ENCODE measurements at regions not wholly inside any gene's neighbourhood (a gene's known extent, or its start where the extent isn't known, plus 50 kb on each side); places are given as distances from the start of the nearest gene placed in this dataset.

DNA sequence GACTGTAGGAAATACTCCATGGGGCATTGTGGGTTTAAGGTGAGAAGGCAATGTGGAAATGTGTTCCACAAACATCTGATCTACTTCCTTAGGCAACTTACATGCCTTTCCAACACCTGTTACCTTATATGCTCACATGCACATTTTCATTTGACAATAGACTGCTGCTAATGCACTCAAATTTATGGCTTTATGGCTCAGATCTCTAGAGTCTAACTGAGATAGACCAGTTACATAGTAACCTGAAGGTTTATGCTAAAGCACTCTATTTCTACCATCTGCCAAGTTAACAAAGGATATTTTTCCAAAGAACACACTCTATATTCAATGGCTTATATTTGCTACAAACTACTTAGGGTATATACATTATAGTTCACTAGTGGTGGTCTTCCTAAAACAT, 969.0 kb downstream of the TECRL start (continued):
- TF ChIP-seq ZBTB11 (CRISPR knock-in tag; IDR thresholded peaks at IDR 0.05) (no peak), POLR2AphosphoS5 (IDR thresholded peaks at IDR 0.05; ENCODE audit: low read length) (no peak), ETV6 (conservative IDR thresholded peaks at IDR 0.05 in 1 of 2, IDR thresholded peaks at IDR 0.05 in 1 of 2; ENCODE audit: borderline replicate concordance in 1 of 2, low read depth in 1 of 2) (no peak)

- no peaks in the 10 kb centered on the region for H4K20me1 ChIP-seq (ENCODE audit: control insufficient read depth, insufficient read depth)
- no peaks in the 10 kb centered on the region for H3K36me3 ChIP-seq (ENCODE audit: control insufficient read depth in 2 of 2, insufficient read depth in 2 of 2, low read length in 1 of 2)
- WGBS (ENCODE audit: insufficient coverage, insufficient replicate concordance, low lambda C conversion rate, missing lambda C conversion rate), result 0% methylated on average over 1 of the region's 1 CpG
- ChIA-PET SMC1A (ENCODE audit: uncharacterized antibody, unreplicated experiment) (interaction anchor here (0.6 to 0.7 kb wide), 2 partner anchors 68 to 87 kb away, joined by 3 read pairs; no protein-coding TSS in a partner anchor), POLR2A (no interaction called here), CTCF (interaction anchor here (1.1 kb wide), 1 partner anchor 9 kb away, joined by 3 read pairs; no protein-coding TSS in a partner anchor), RAD21 (ENCODE audit: unreplicated experiment) (no interaction called here)
- no peaks in the 10 kb centered on the region for H3K9me3 ChIP-seq (replicated peaks; ENCODE audit: control insufficient read depth, insufficient read depth, low read length)
- in situ Hi-C loops (cut with MboI), result no loop called here
- DNase-seq (ENCODE audit: low read depth, low spot score) (no peak), ATAC-seq (no peak), FAIRE-seq (no peak)
- intact Hi-C loops (cut with micrococcal nuclease; ENCODE audit: unreplicated experiment), result no loop called here
- BruUV-seq (replicated peaks), result no TSS peak
- no peak overlapping the region for H3K4me2 ChIP-seq (ENCODE audit: control insufficient read depth, insufficient read depth)
- H3K79me2 ChIP-seq (ENCODE audit: control insufficient read depth, insufficient read depth, low read length), result no peaks in the 10 kb centered on the region
- no peak overlapping the region for H3K27ac ChIP-seq (ENCODE audit: control insufficient read depth, insufficient read depth)
- no peaks in the 10 kb centered on the region for H3K27me3 ChIP-seq (replicated peaks in 1 of 2; ENCODE audit: control insufficient read depth in 2 of 2, insufficient read depth in 2 of 2, low read length in 1 of 2)
- no peak overlapping the region for H3K9ac ChIP-seq (ENCODE audit: control insufficient read depth, insufficient read depth, low read length)
- no peak overlapping the region for H2AFZ ChIP-seq (ENCODE audit: control insufficient read depth, low read depth, low read length)
- no peak overlapping the region for H3K4me3 ChIP-seq
- no peaks in the 10 kb centered on the region for H3K4me1 ChIP-seq (ENCODE audit: control insufficient read depth, insufficient read depth, low read length)
- TF ChIP-seq MEF2A (IDR thresholded peaks at IDR 0.05; ENCODE audit: insufficient read depth, low read depth, low read length) (no peak), DPF2 (IDR thresholded peaks at IDR 0.05) (no peak), SPI1 (IDR thresholded peaks at IDR 0.05; ENCODE audit: borderline replicate concordance, insufficient read depth, low read depth, low read length) (no peak), RBBP5 (conservative IDR thresholded peaks at IDR 0.05) (no peak), IRF3 (IDR thresholded peaks at IDR 0.05) (no peak), ZNF24 (IDR thresholded peaks at IDR 0.05) (no peak), EED (IDR thresholded peaks at IDR 0.05; ENCODE audit: low read depth) (no peak), EZH2 (IDR thresholded peaks at IDR 0.05; ENCODE audit: borderline replicate concordance, control insufficient read depth, low read depth, low read length) (no peak), STAT3 (IDR thresholded peaks at IDR 0.05; ENCODE audit: low read depth, low read length) (no peak)
- TF ChIP-seq, protein P1, sequence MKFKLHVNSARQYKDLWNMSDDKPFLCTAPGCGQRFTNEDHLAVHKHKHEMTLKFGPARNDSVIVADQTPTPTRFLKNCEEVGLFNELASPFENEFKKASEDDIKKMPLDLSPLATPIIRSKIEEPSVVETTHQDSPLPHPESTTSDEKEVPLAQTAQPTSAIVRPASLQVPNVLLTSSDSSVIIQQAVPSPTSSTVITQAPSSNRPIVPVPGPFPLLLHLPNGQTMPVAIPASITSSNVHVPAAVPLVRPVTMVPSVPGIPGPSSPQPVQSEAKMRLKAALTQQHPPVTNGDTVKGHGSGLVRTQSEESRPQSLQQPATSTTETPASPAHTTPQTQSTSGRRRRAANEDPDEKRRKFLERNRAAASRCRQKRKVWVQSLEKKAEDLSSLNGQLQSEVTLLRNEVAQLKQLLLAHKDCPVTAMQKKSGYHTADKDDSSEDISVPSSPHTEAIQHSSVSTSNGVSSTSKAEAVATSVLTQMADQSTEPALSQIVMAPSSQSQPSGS (IDR thresholded peaks at IDR 0.05; ENCODE audit: low read length), result no peak
- TF ChIP-seq, protein P2, sequence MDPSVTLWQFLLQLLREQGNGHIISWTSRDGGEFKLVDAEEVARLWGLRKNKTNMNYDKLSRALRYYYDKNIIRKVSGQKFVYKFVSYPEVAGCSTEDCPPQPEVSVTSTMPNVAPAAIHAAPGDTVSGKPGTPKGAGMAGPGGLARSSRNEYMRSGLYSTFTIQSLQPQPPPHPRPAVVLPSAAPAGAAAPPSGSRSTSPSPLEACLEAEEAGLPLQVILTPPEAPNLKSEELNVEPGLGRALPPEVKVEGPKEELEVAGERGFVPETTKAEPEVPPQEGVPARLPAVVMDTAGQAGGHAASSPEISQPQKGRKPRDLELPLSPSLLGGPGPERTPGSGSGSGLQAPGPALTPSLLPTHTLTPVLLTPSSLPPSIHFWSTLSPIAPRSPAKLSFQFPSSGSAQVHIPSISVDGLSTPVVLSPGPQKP (IDR thresholded peaks at IDR 0.05; ENCODE audit: low read depth, low read length), result no peak
- TF ChIP-seq, protein P3, sequence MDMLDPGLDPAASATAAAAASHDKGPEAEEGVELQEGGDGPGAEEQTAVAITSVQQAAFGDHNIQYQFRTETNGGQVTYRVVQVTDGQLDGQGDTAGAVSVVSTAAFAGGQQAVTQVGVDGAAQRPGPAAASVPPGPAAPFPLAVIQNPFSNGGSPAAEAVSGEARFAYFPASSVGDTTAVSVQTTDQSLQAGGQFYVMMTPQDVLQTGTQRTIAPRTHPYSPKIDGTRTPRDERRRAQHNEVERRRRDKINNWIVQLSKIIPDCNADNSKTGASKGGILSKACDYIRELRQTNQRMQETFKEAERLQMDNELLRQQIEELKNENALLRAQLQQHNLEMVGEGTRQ (IDR thresholded peaks at IDR 0.05; ENCODE audit: borderline replicate concordance, low read depth, low read length), result no peak
Measured at GRCh38 chr4:63430105-63430504, 979.1 kb downstream of the TECRL start.

Measured in GM12878 (cell line).